Motor neuron (in vitro differentiated cells): ENCODE measurements at regions not wholly inside any gene's neighbourhood (a gene's known extent, or its start where the extent isn't known, plus 50 kb on each side); places are given as distances from the start of the nearest gene placed in this dataset.
A peak's percentile ranks its signal among the peaks of the same experiment; 100 is the strongest.

Source experiments
- ATAC-seq, 8 experiments: fragments of 200-7000 bp; cut with Tn5 transposase; replicated peaks in 6 of 8; 2 replicates each; pipeline ENCODE4 v1.8.0; 2021; ENCODE audit warnings: mild to moderate bottlenecking in 8 of 8, moderate library complexity in 8 of 8
- H3K27ac ChIP-seq, 2 donors: fragments of 250-450 bp; sonication (Bioruptor Pico); 2 replicates each; pipeline ENCODE4 v1.9.0; 2021; ENCODE audit warnings: antibody characterized with exemption in 2 of 2, mild to moderate bottlenecking in 2 of 2, moderate library complexity in 1 of 2
- H3K4me1 ChIP-seq, 2 donors: fragments of 250-450 bp; sonication (Bioruptor Pico); replicated peaks in 1 of 2; 2 replicates each; pipeline ENCODE4 v1.6.1; 2021; ENCODE audit warnings: antibody characterized with exemption in 2 of 2, mild to moderate bottlenecking in 2 of 2, moderate library complexity in 1 of 2
- H3K4me3 ChIP-seq, 5 donors: fragments of 250-450 bp; sonication (Bioruptor Pico); 2 replicates each; pipeline ENCODE4 v1.9.0; 2021; ENCODE audit warnings: antibody characterized with exemption in 5 of 5, mild to moderate bottlenecking in 5 of 5, moderate library complexity in 4 of 5
- WGBS, 10 experiments: fragments of 450-650 bp; shearing (Covaris generic); methylation state at CpG; one replicate each; pipeline ENCODE4 v1.0.0; 2022; 5-methylcytosine and 5-hydroxymethylcytosine counted together
- in situ Hi-C, 9 experiments: fragments of 400-800 bp; cut with MboI; loops; one replicate each; pipeline ENCODE4 v1.15.0; 2021; ENCODE audit warnings: low sequenced_read_pairs in 9 of 9, low pct_unique_long_range_greater_than_20kb in 2 of 9; ENCODE audit not compliant: unreplicated experiment in 9 of 9

DNA sequence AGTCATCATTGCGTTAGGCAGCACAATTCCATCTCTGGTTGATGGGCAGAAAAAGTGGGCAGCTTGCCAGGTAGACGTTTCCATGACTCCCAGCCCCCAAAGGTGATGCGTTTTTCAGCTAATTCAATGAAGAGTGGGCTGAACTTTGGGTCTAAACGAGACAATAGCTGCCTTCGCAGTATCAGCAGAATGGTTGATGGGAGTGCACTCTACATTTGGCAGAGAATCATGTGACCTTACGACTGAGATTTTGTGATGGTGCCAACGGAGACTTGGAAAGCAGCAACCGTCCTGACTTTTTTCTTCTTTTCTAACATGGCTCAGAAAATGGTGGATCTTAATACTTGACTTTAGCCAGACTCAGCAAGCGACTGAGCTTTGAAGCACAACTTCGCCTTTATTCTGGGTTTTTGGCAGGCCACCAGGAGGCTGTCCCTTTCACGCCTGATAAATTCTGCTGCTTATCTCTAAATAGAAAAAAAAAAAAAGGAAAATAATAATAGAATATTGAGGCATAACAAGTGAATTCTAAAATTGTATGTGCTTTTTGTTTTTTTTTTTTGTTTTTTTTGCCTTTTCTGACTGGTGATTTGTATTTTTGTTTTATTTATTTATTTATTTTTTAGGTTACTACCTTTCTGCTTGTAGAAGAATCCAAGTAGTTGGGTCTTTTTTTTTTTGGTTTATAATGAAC lies 804.8 kb downstream of the USP25 start:
- Histone ChIP-seq H3K4me1 (peaks cover 13 to 18% of the 10 kb centered on the region in 2 donors), H3K27ac (peak overlapping the region in 1 of 2 donors; percentile 77), H3K4me3 (peak overlapping the region in 2 of 5 donors; percentile 3 to 8)
- ATAC-seq: peak in 6 of 8 experiments; percentile 33 to 79 (median 70)
- 0 to 87% (median 51%) methylated on average over 4 to 11 of the region's 11 CpGs for WGBS, 10 experiments
- in situ Hi-C loops: no loop called here

DNA sequence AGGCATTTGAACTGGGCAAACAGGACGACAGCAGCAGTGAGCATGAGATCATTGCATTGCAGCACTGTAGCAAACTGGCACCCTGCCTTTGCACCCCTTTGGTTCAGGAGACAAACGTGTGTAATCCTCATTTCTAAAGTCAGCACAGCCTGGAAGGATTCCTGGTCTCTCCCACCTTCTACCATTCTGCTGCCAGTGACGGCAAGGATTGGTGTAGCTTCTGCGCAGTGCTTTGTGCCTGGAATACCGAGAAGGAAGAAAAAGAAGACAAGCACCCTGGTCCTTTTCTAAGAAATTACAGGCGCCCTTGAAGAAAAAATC lies 805.3 kb downstream of the USP25 start:
- in situ Hi-C loops: no loop called here
- Histone ChIP-seq H3K27ac (peak overlapping the region in 1 of 2 donors; percentile 77), H3K4me1 (peaks cover 13 to 18% of the 10 kb centered on the region in 2 donors), H3K4me3 (peak overlapping the region in 1 of 5 donors; percentile 8)
- WGBS, 10 experiments: 0 to 85% (median 64%) methylated on average over 1 to 6 of the region's 6 CpGs
- peak; percentile 16 to 77 (median 46) for ATAC-seq

DNA sequence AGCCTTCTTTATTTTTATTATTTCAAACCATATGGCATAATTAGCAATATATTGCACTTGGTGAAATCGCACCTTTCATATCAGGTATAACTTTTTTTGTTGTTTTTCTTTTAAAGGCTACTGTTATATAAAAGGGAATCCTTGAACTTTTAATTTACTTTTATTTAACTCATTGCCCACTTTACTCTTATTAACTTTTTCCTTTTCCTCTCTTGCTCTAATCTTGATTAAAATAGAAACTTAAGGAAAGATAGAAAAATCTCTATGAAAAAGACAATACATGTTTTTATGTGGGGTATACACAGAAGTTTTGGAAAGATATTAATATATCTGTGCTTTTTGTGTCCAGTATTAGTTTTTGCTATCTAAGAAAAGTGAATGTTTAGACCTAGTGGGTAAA lies 805.8 kb downstream of the USP25 start:
- no peak for ATAC-seq
- WGBS, 10 experiments: 0 to 100% (median 96%) methylated on average over 1 of the region's 1 CpG
- no peak overlapping the region for H3K4me3 ChIP-seq
- in situ Hi-C loops: no loop called here
- H3K4me1 ChIP-seq: peaks cover 13 to 18% of the 10 kb centered on the region in 2 donors
- H3K27ac ChIP-seq: no peak overlapping the region

DNA sequence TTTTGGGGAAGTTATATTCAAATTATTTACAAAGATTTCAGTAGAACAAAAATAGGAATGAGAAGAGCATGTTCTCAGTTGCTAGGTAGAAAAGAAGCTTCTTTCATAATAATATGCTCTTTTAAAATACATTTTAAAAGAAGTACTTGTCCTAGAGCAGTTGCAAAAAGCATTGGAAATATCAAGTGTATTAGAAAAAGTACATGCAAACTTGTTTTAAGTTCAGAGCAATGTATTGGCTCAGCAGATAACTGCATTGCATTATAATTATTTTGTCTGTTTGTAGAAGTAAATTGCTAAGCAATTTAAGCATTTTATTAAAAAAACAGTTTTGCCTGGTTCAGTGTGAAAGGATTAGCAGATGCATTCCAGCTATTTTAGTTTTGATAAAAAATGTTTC lies 806.4 kb downstream of the USP25 start:
- in situ Hi-C loops: no loop called here
- Histone ChIP-seq H3K4me1 (peaks cover 13 to 18% of the 10 kb centered on the region in 2 donors), H3K4me3 (no peak overlapping the region), H3K27ac (peak overlapping the region in 1 of 2 donors; percentile 35)
- no peak for ATAC-seq

DNA sequence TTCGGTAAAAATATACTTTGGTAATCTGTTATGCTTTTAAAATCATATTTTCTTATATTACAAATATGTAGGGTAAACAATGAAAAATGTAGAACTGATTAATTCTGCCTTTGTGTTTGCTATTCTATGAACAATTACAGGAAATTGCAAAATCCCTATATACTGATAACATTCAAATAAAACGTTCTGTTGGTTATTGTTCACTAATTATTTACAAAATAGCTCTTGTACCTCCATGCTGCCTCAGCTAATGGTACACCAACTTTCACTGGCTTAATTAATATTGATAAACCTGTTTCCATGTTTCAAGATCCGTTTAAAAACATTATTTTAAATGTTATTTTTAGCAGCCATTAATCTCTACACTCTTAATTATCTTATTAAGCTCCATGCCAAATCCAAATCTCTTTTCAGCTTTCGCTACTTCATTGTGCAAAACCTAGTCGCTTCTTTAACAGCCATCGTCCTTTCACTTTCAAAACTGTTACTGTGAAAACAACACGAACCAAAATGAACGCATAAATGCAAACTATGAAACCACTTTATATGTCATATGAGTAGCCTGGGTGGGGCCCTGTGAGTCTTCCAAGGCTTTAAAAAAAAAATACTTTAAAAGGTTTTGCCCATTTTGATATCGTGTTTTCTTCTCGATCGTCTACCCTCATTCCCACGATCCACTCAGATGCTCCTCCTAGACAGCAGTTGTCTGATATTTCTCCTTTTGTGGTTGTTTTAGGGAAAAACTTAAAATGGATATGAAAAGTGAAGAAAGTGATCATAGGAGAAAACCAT lies 807.1 kb downstream of the USP25 start:
- Histone ChIP-seq H3K4me3 (no peak overlapping the region), H3K27ac (no peak overlapping the region), H3K4me1 (peaks cover 13 to 18% of the 10 kb centered on the region in 2 donors)
- in situ Hi-C loops: no loop called here
- peak in 1 of 8 experiments; percentile 42 for ATAC-seq
- 0 to 97% (median 86%) methylated on average over 3 to 12 of the region's 12 CpGs for WGBS, 10 experiments

DNA sequence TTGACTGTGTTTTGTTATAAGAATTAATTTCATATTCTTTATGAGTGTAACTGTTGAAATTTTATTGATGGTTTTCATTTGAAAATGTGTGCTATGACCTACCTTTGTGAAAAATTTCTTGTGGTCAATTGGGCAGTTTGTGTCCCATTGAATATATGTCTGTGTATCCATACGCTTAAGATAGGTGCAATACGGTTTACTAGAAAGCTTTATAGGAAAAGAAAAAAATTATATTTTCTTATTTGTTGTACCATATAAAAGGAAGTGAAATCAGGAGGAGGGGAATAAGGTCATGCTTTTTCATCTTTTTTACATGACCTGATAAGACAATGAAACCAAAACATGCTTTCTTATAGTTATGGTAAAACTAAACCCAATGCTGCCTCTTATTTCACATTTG lies 807.7 kb downstream of the USP25 start:
- Histone ChIP-seq H3K27ac (no peak overlapping the region), H3K4me1 (peaks cover 13 to 18% of the 10 kb centered on the region in 2 donors), H3K4me3 (no peak overlapping the region)
- in situ Hi-C loops: no loop called here
- ATAC-seq: no peak
- 6 to 100% (median 96%) methylated on average over 2 of the region's 2 CpGs for WGBS, 10 experiments

DNA sequence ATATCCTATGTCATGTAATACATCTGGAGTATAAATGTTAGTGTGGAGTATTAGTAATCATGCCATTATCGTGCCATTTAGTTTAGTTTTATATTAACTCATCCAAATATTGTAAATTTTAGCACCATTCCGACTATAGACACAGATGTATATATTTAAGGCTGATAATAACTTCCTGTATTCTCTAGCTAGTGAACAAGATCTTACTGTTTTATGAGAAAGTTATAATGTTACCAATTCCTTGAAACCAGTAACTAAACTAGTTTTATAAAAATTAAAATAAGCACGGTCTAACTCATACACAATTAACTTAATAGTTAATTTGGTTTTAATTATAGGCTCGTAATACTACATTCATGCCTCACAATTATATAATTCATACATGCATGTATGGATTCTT lies 808.6 kb downstream of the USP25 start:
- H3K4me1 ChIP-seq: peaks cover 8 to 18% of the 10 kb centered on the region in 2 donors
- no peak for ATAC-seq
- in situ Hi-C loops: no loop called here
- no peak overlapping the region for H3K4me3 ChIP-seq
- WGBS, 10 experiments: 8 to 94% (median 88%) methylated on average over 2 to 4 of the region's 4 CpGs
- H3K27ac ChIP-seq: no peak overlapping the region

DNA sequence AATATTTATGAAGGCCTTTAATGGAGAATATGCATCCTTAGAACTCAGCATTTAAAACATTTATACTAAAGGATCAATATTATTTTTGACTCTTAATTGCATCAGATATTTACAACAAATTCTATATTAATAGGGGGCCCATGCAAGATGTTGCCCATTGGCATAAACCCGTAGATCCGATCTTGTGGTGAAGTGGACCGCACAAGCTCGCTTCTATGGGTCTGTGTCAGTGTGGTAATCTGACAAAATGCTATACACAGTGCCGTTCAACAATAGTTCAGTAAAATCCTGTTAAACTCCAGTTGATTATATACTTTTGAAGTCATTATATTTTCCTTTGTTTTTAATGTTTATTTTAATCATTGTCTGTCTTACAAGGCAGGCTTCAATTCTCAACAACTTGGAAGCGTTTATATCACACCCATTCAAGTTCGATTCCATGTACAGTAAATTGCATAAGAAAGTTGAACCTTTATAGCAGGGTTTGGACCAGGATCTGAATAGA lies 809.2 kb downstream of the USP25 start:
- H3K4me1 ChIP-seq: peaks cover 6 to 15% of the 10 kb centered on the region in 2 donors
- H3K4me3 ChIP-seq: no peak overlapping the region
- ATAC-seq: no peak
- no peak overlapping the region for H3K27ac ChIP-seq
- 88 to 100% (median 95%) methylated on average over 2 to 7 of the region's 7 CpGs for WGBS, 10 experiments
- in situ Hi-C loops: no loop called here

DNA sequence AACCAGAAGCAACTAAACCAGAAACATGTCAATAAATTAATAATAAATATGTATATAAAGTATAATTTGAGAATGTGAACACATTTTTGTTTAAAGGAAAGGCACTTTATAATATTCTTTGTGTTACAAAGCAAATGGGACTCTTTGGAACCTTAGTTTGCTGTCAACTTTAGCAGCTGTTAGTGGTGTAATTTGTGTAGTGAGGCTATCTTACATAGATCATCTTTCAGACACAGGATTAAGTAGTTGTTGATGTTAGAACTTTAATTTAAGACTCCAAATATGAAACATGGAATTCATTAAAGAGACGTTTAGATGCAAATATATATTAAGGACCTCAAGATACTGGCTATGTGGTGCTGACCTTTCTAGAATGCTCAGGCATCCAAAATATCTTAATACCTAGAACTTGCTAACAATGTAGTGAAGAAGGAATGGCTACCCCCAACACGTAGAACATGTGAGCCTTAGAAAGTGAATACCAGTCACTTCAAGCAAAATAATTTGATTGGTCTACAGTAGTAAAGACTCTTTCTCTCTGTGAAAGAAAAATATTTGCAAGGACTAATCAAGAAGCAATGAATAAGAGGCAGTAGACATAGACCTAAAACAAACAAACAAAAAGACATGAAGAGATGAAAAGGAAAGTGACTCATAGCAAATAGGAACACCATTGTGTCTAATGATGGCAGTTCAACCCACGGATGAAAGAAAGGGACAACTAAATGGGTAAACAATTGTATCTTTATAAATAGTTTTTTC lies 811.4 kb downstream of the USP25 start:
- in situ Hi-C loops: no loop called here
- ATAC-seq: peak in 3 of 8 experiments; percentile 42 to 96 (median 81)
- Histone ChIP-seq H3K27ac (no peak overlapping the region), H3K4me3 (no peak overlapping the region), H3K4me1 (peaks cover 2 to 4% of the 10 kb centered on the region in 2 donors)
- 42 to 100% (median 73%) methylated on average over 1 to 3 of the region's 3 CpGs for WGBS, 10 experiments

DNA sequence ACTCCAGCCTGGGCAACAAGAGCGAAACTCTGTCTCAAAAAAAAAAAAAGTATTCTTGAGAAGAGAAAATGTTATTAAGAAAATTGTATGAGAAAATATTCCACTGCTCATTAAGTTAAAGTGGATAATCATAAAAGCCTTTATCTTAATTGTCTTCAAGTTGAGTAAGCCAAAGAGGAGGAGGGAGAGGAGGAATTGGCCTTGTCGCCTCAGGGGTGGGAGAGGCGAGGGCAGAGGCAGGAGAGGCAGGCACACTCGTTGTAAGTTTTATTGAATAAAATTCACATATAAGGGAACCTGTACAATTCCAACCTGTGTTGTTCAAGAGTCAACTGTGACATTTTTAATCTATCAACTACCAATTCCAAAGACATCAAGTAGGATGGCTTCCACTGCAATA lies 820.3 kb downstream of the USP25 start:
- WGBS, 10 experiments: 50 to 100% (median 91%) methylated on average over 1 to 4 of the region's 4 CpGs; no CpG with 5 or more reads in 2 of the 10 experiments
- in situ Hi-C loops: no loop called here
- Histone ChIP-seq H3K4me1 (peaks cover 3 to 9% of the 10 kb centered on the region in 2 donors), H3K27ac (no peak overlapping the region), H3K4me3 (no peak overlapping the region)
- ATAC-seq: no peak

DNA sequence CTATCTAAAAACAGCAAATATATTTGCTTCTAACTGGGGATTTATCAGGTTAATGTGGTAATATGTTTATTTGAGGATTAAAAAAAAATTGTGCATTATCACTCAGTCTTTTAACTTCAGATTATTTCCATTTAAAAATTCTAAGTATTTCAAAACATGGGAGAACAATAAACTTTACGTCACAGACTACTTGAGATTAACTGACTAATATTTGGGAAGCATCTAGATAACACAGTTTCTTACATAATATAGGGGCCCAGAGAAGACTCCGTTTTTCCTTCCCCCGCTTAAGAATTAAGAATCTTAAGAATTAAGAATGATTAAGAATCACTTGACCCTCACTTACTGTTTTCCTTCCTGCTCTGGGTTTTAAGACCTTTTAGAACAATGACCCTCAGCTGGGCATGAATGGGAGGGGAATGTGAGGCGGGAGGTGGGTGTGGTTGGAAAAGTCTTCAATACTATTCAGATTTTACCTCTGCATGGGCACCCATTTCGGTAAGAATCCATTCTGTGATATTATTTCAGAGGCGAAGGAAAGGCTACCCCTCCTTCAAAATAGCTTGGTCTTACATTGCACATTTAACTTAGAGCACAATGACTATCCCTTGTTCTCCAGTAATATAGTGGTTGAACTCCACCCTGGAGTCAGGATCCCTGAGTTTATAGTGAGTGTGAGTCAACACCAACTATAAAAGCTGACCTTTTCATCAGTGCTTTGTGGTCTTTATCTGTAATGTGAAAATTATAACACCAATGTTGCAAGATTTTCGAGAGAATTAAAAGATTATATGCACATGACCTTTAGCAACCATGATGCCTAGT lies 821.3 kb downstream of the USP25 start:
- no peak overlapping the region for H3K4me3 ChIP-seq
- peaks cover 3 to 9% of the 10 kb centered on the region in 2 donors for H3K4me1 ChIP-seq
- ATAC-seq: peak in 1 of 8 experiments; percentile 37
- 20 to 100% (median 83%) methylated on average over 1 to 6 of the region's 7 CpGs for WGBS, 10 experiments
- in situ Hi-C loops: no loop called here
- H3K27ac ChIP-seq: no peak overlapping the region

DNA sequence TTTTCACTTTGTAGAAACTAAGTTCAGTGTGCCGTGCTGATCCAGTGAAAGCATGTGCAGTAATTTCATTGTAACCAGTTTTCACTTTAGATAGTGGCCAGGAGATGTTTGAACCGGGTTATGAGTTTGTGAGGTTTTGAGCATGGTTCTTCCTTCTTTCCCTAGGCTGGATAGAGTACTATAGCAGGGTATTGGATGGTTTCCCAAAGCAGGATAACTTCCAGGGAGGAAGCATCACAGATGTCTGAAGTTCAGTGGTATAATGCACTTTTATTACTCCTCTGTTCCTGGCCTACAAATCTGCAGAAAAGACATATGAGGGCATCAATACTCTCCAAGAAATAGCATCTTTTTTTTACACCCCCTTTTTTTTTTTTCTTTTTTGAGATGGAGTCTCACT lies 823.1 kb downstream of the USP25 start:
- 49 to 100% (median 93%) methylated on average over 1 to 2 of the region's 2 CpGs; no CpG with 5 or more reads in 2 of the 10 experiments for WGBS, 10 experiments
- ATAC-seq: no peak
- in situ Hi-C loops: no loop called here

More for the DNA sequence above, 823.1 kb downstream of the USP25 start:
- no peak overlapping the region for H3K27ac ChIP-seq
- H3K4me3 ChIP-seq: no peak overlapping the region
- H3K4me1 ChIP-seq: peaks cover 3 to 9% of the 10 kb centered on the region in 2 donors
